ENCODE measurements at regions not wholly inside any gene's neighbourhood (a gene's known extent, or its start where the extent isn't known, plus 50 kb on each side); places are given as distances from the start of the nearest gene placed in this dataset.

DNA sequence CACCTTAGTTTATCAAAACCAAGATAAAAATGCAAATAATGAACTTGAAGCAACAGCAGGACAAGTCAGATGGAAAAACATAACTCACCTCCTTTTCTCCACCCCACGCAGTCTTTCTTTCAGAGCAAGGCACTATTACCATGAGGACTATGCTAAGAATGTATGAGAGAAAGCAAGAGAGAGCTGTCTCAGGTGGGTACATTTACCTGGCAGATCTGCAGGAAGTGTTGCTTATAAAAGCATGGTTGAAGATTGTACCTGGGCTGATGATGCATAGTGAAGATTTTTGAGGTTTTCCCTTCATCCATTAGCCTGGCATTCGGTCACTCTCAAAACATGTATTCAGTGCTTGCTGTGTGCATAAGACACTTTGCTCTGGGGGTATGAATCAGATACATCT, 68.8 kb upstream of the IFNG-AS1 start:
- H3K27me3 ChIP-seq (ENCODE audit: control insufficient read depth in 3 of 3, insufficient read depth in 3 of 3, low read depth in 1 of 3, low read length in 3 of 3) = no peaks in the 10 kb centered on the region
- no peak overlapping the region for H3K4ac ChIP-seq (ENCODE audit: low read length)
- no peak for DNase-seq (ENCODE audit: low spot score)
- H3K4me3 ChIP-seq (ENCODE audit: low read length in 2 of 2) = no peak overlapping the region
- no peak overlapping the region for H4K91ac ChIP-seq (ENCODE audit: low read depth, low read length, poor library complexity)
- no peaks in the 10 kb centered on the region for H3K9me3 ChIP-seq (replicated peaks in 1 of 2; ENCODE audit: control insufficient read depth in 2 of 2, insufficient read depth in 1 of 2, low read depth in 1 of 2, low read length in 2 of 2)
- no peak overlapping the region for H3K14ac ChIP-seq (ENCODE audit: low read length)
- no peak overlapping the region for H3K18ac ChIP-seq (ENCODE audit: low read length)
- H3K4me2 ChIP-seq (ENCODE audit: insufficient read depth, low read length, poor library complexity, severe bottlenecking) = no peak overlapping the region
- no peaks in the 10 kb centered on the region for H3K36me3 ChIP-seq (replicated peaks in 1 of 2; ENCODE audit: control insufficient read depth in 2 of 2, insufficient read depth in 2 of 2, low read length in 2 of 2)
- H2BK15ac ChIP-seq (ENCODE audit: low read length) = no peak overlapping the region
- H2AFZ ChIP-seq (ENCODE audit: low read length) = no peak overlapping the region
- H3K27ac ChIP-seq (replicated peaks; ENCODE audit: low read length) = no peak overlapping the region
- no peak overlapping the region for H2BK5ac ChIP-seq (ENCODE audit: low read length)
- H2BK120ac ChIP-seq (ENCODE audit: low read depth, low read length) = no peak overlapping the region
- H2AK5ac ChIP-seq (ENCODE audit: low read depth, low read length) = no peak overlapping the region
- H2BK12ac ChIP-seq (ENCODE audit: low read length) = no peak overlapping the region
- no peaks in the 10 kb centered on the region for H3K79me1 ChIP-seq (ENCODE audit: low read depth, low read length)
- H3K23ac ChIP-seq (ENCODE audit: low read depth, low read length, poor library complexity) = no peak overlapping the region
- no peak overlapping the region for H3K9ac ChIP-seq (ENCODE audit: low read depth, low read length, poor library complexity)
- H3K4me1 ChIP-seq (ENCODE audit: control insufficient read depth in 2 of 2, insufficient read depth in 1 of 2, low read depth in 1 of 2, low read length in 2 of 2) = peaks cover 0 to 20% of the 10 kb centered on the region in 2 donors
- no CpG with 5 or more reads among the region's 2 CpGs for WGBS, 2 donors (ENCODE audit: extremely low coverage in 2 of 2, insufficient read length in 2 of 2, insufficient replicate concordance in 1 of 2)
- H4K8ac ChIP-seq (ENCODE audit: low read depth, low read length) = no peak overlapping the region

DNA sequence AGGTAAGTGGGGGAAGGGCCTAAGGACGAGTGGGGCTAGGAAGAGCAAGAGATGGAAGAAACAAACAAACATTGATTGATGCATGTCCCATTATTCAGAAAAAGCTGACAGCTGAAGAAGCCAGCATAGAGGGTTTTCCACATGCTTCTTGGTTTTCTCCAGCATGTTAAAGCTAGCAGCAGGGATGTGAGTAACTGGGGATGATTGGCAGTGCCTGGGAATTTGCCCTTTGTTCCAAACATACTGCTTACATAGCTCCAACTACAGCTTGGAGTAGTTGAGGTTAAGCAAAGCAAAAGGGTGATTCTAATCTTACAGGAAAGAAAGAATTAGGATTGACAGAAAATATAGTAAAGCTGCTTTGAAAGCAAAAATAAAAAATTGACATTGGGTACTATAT, 68.0 kb upstream of the IFNG-AS1 start:
- Histone ChIP-seq H3K36me3 (replicated peaks in 1 of 2; ENCODE audit: control insufficient read depth in 2 of 2, insufficient read depth in 2 of 2, low read length in 2 of 2) (no peaks in the 10 kb centered on the region), H3K23ac (ENCODE audit: low read depth, low read length, poor library complexity) (no peak overlapping the region), H2BK15ac (ENCODE audit: low read length) (no peak overlapping the region), H3K9me3 (replicated peaks in 1 of 2; ENCODE audit: control insufficient read depth in 2 of 2, insufficient read depth in 1 of 2, low read depth in 1 of 2, low read length in 2 of 2) (no peaks in the 10 kb centered on the region), H3K4ac (ENCODE audit: low read length) (no peak overlapping the region), H4K91ac (ENCODE audit: low read depth, low read length, poor library complexity) (no peak overlapping the region), H3K18ac (ENCODE audit: low read length) (no peak overlapping the region), H2BK5ac (ENCODE audit: low read length) (no peak overlapping the region), H3K14ac (ENCODE audit: low read length) (no peak overlapping the region), H2AK5ac (ENCODE audit: low read depth, low read length) (no peak overlapping the region), H3K27ac (replicated peaks; ENCODE audit: low read length) (no peak overlapping the region), H2BK120ac (ENCODE audit: low read depth, low read length) (no peak overlapping the region), H4K8ac (ENCODE audit: low read depth, low read length) (no peak overlapping the region), H3K4me2 (ENCODE audit: insufficient read depth, low read length, poor library complexity, severe bottlenecking) (no peak overlapping the region), H2AFZ (ENCODE audit: low read length) (no peak overlapping the region), H3K9ac (ENCODE audit: low read depth, low read length, poor library complexity) (no peak overlapping the region), H3K4me3 (ENCODE audit: low read length in 2 of 2) (no peak overlapping the region), H3K4me1 (ENCODE audit: control insufficient read depth in 2 of 2, insufficient read depth in 1 of 2, low read depth in 1 of 2, low read length in 2 of 2) (peaks cover 0 to 20% of the 10 kb centered on the region in 2 donors), H2BK12ac (ENCODE audit: low read length) (no peak overlapping the region), H3K27me3 (ENCODE audit: control insufficient read depth in 3 of 3, insufficient read depth in 3 of 3, low read depth in 1 of 3, low read length in 3 of 3) (no peaks in the 10 kb centered on the region), H3K79me1 (ENCODE audit: low read depth, low read length) (no peaks in the 10 kb centered on the region)
- DNase-seq (ENCODE audit: low spot score) = no peak
- no CpG with 5 or more reads among the region's 1 CpG for WGBS, 2 donors (ENCODE audit: extremely low coverage in 2 of 2, insufficient read length in 2 of 2, insufficient replicate concordance in 1 of 2)

DNA sequence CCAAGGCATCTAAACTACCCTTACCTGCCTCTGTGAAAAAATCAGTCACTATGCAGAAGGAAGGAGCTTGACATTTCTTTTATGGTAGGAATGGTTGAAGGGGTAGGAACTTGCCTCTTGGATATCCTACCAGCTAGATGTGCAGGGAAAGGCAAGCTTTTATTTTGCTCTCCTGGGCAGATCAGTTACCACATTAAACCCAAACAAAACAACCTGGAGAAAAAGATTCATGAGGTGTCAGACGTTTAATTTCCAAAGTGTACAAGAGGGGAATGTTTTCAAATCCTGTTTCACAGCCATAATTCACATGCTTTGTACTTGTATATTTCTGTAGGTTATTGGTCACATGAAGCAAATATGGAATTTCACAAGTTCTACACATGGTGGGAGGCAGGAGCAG, 67.0 kb upstream of the IFNG-AS1 start:
- Histone ChIP-seq H3K27ac (replicated peaks; ENCODE audit: low read length) (no peak overlapping the region), H3K4me2 (ENCODE audit: insufficient read depth, low read length, poor library complexity, severe bottlenecking) (no peak overlapping the region), H3K9me3 (replicated peaks in 1 of 2; ENCODE audit: control insufficient read depth in 2 of 2, insufficient read depth in 1 of 2, low read depth in 1 of 2, low read length in 2 of 2) (no peaks in the 10 kb centered on the region), H2AK5ac (ENCODE audit: low read depth, low read length) (no peak overlapping the region), H3K23ac (ENCODE audit: low read depth, low read length, poor library complexity) (no peak overlapping the region), H4K8ac (ENCODE audit: low read depth, low read length) (no peak overlapping the region), H3K4me3 (ENCODE audit: low read length in 2 of 2) (no peak overlapping the region), H2BK12ac (ENCODE audit: low read length) (no peak overlapping the region), H3K27me3 (ENCODE audit: control insufficient read depth in 3 of 3, insufficient read depth in 3 of 3, low read depth in 1 of 3, low read length in 3 of 3) (no peaks in the 10 kb centered on the region), H3K4me1 (ENCODE audit: control insufficient read depth in 2 of 2, insufficient read depth in 1 of 2, low read depth in 1 of 2, low read length in 2 of 2) (peaks cover 0 to 19% of the 10 kb centered on the region in 2 donors), H3K18ac (ENCODE audit: low read length) (no peak overlapping the region), H4K91ac (ENCODE audit: low read depth, low read length, poor library complexity) (no peak overlapping the region), H3K36me3 (replicated peaks in 1 of 2; ENCODE audit: control insufficient read depth in 2 of 2, insufficient read depth in 2 of 2, low read length in 2 of 2) (no peaks in the 10 kb centered on the region), H3K9ac (ENCODE audit: low read depth, low read length, poor library complexity) (no peak overlapping the region), H2BK5ac (ENCODE audit: low read length) (no peak overlapping the region), H2AFZ (ENCODE audit: low read length) (no peak overlapping the region), H2BK15ac (ENCODE audit: low read length) (no peak overlapping the region), H3K4ac (ENCODE audit: low read length) (no peak overlapping the region), H2BK120ac (ENCODE audit: low read depth, low read length) (no peak overlapping the region), H3K14ac (ENCODE audit: low read length) (no peak overlapping the region), H3K79me1 (ENCODE audit: low read depth, low read length) (no peaks in the 10 kb centered on the region)
- WGBS, 2 donors (ENCODE audit: extremely low coverage in 2 of 2, insufficient read length in 2 of 2, insufficient replicate concordance in 1 of 2) = no CpG with 5 or more reads among the region's 1 CpG
- no peak for DNase-seq (ENCODE audit: low spot score)

DNA sequence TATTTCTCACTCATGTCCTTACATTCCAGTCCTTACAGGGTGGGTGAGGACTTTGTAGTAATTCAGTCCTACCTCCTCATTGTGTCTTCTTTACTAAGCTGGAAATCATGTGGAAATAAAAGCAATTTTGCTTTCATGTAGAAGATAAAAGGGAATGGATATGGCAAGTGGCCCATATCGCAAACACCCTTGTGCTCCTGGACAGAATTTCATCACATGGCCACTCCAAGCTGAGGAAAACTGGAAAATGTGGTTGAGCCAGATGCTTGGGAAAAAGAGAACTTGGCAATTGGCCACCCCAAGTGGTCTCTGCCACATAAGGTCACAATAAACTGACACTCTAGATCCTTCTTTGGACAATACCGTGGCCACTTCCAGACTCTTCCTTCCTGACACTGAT, 64.2 kb upstream of the IFNG-AS1 start:
- Histone ChIP-seq H3K36me3 (replicated peaks in 1 of 2; ENCODE audit: control insufficient read depth in 2 of 2, insufficient read depth in 2 of 2, low read length in 2 of 2) (no peaks in the 10 kb centered on the region), H3K9ac (ENCODE audit: low read depth, low read length, poor library complexity) (no peak overlapping the region), H2BK12ac (ENCODE audit: low read length) (no peak overlapping the region), H3K18ac (ENCODE audit: low read length) (no peak overlapping the region), H2AK5ac (ENCODE audit: low read depth, low read length) (no peak overlapping the region), H3K14ac (ENCODE audit: low read length) (no peak overlapping the region), H3K27ac (replicated peaks; ENCODE audit: low read length) (no peak overlapping the region), H4K8ac (ENCODE audit: low read depth, low read length) (no peak overlapping the region), H2AFZ (ENCODE audit: low read length) (no peak overlapping the region), H3K4me3 (ENCODE audit: low read length in 2 of 2) (no peak overlapping the region), H2BK15ac (ENCODE audit: low read length) (no peak overlapping the region), H3K4me1 (ENCODE audit: control insufficient read depth in 2 of 2, insufficient read depth in 1 of 2, low read depth in 1 of 2, low read length in 2 of 2) (peaks cover 0 to 17% of the 10 kb centered on the region in 2 donors), H2BK120ac (ENCODE audit: low read depth, low read length) (no peak overlapping the region), H2BK5ac (ENCODE audit: low read length) (no peak overlapping the region), H3K9me3 (replicated peaks in 1 of 2; ENCODE audit: control insufficient read depth in 2 of 2, insufficient read depth in 1 of 2, low read depth in 1 of 2, low read length in 2 of 2) (no peaks in the 10 kb centered on the region), H3K4ac (ENCODE audit: low read length) (no peak overlapping the region), H3K79me1 (ENCODE audit: low read depth, low read length) (no peaks in the 10 kb centered on the region), H3K4me2 (ENCODE audit: insufficient read depth, low read length, poor library complexity, severe bottlenecking) (no peak overlapping the region), H3K27me3 (ENCODE audit: control insufficient read depth in 3 of 3, insufficient read depth in 3 of 3, low read depth in 1 of 3, low read length in 3 of 3) (peaks cover 0 to 2% (median 0%) of the 10 kb centered on the region in 3 experiments), H3K23ac (ENCODE audit: low read depth, low read length, poor library complexity) (no peak overlapping the region), H4K91ac (ENCODE audit: low read depth, low read length, poor library complexity) (no peak overlapping the region)
- no CpG with 5 or more reads among the region's 2 CpGs for WGBS, 2 donors (ENCODE audit: extremely low coverage in 2 of 2, insufficient read length in 2 of 2, insufficient replicate concordance in 1 of 2)
- DNase-seq (ENCODE audit: low spot score) = no peak
